GM19351 (cell line): ENCODE measurements at regions not wholly inside any gene's neighbourhood (a gene's known extent, or its start where the extent isn't known, plus 50 kb on each side); places are given as distances from the start of the nearest gene placed in this dataset.

Source experiments
- ATAC-seq: cut with Tn5 transposase; IDR thresholded peaks from one replicate; pipeline ENCODE4 v1.9.1; 2021; ENCODE audit warnings: mild to moderate bottlenecking, moderate library complexity; ENCODE audit not compliant: unreplicated experiment

GRCh38 chr13:48181482-48182145, 51.4 kb upstream of the ITM2B start:
- no peak for ATAC-seq

- ATAC-seq, result no peak
These were observed 54.9 kb upstream of the ITM2B start for GRCh38 chr13:48178126-48178525.

- no peak for ATAC-seq
These were observed 56.2 kb upstream of the ITM2B start for GRCh38 chr13:48176781-48177180.

- no peak for ATAC-seq
These were observed 57.8 kb upstream of the ITM2B start for GRCh38 chr13:48175185-48175584.

- no peak for ATAC-seq
These were observed 65.1 kb upstream of the ITM2B start for GRCh38 chr13:48167866-48168265.

GRCh38 chr13:48165727-48166126, 67.3 kb upstream of the ITM2B start:
- no peak for ATAC-seq

GRCh38 chr13:48165063-48165462, 67.9 kb upstream of the ITM2B start:
- ATAC-seq, result no peak

- ATAC-seq, result no peak
These were observed 68.2 kb upstream of the MED4 start for GRCh38 chr13:48163061-48163460.

GRCh38 chr13:48162217-48162616, 67.3 kb upstream of the MED4 start:
- ATAC-seq, result no peak

GRCh38 chr13:48161530-48162179, 66.8 kb upstream of the MED4 start:
- no peak for ATAC-seq

- no peak for ATAC-seq
These were observed 65.8 kb upstream of the MED4 start for GRCh38 chr13:48160606-48161278.

- no peak for ATAC-seq
These were observed 64.9 kb upstream of the MED4 start for GRCh38 chr13:48159826-48160225.

- no peak for ATAC-seq
These were observed 64.5 kb upstream of the MED4 start for GRCh38 chr13:48159401-48159800.

GRCh38 chr13:48158915-48159314, 64.0 kb upstream of the MED4 start:
- ATAC-seq, result no peak

- ATAC-seq, result no peak
These were observed 63.4 kb upstream of the MED4 start for GRCh38 chr13:48158290-48158689.

- peak; percentile 50 for ATAC-seq
These were observed 61.6 kb upstream of the MED4 start for GRCh38 chr13:48156466-48156865.

- ATAC-seq, result no peak
These were observed 60.9 kb upstream of the MED4 start for GRCh38 chr13:48155848-48156247.

GRCh38 chr13:48154671-48155070, 59.8 kb upstream of the MED4 start:
- no peak for ATAC-seq

- ATAC-seq, result no peak
These were observed 58.3 kb upstream of the MED4 start for GRCh38 chr13:48153186-48153585.

- ATAC-seq, result no peak
These were observed 56.7 kb upstream of the MED4 start for GRCh38 chr13:48151363-48152161.

- no peak for ATAC-seq
These were observed 53.5 kb upstream of the MED4 start for GRCh38 chr13:48148454-48148853.
